ENCODE measurements at regions not wholly inside any gene's neighbourhood (a gene's known extent, or its start where the extent isn't known, plus 50 kb on each side); places are given as distances from the start of the nearest gene placed in this dataset.

DNA sequence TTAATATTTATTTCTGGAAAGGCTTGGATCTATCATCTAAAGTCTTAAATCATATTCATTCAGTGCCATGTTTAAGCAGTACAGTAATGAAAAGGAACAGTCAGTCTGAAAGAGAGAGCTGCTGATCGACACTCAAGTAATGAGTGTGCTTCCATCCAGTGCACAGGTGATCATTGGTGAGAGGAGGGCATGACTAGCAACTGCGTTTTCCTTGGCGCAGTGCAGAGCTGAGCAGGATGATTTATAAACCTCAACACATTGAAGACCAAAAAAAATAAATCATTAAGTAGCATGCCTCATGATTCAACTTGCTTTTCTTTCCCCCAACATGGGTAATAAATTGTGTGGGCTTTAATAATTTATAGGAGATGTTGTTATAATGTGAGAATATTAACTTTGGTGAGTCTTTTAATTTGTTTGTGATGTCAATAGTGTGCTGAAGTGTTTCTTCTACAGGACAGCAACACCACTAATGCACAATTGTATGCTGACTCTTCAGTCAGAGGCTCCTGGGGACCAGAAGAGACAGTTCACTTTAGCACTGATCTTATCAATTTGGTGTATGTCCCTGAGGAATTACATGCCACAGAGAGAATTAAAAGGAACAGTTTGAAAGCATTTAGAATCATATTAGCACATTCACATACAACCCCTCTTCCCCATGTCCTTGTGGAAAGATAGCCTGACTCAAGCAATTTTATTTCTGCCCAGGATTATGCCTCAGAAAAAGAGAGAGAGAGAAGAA lies 199.7 kb upstream of the ADGRL2 start:
- Histone ChIP-seq H3K36me3 (no peaks in the 10 kb centered on the region), H3K27me3 (no peaks in the 10 kb centered on the region), H3K4me3 (no peak overlapping the region), H3K27ac (no peak overlapping the region), H3K9me3 (no peaks in the 10 kb centered on the region), H3K4me1 (no peaks in the 10 kb centered on the region)
- intact Hi-C loops (cut with DNase I), result no loop called here
- DNase-seq, result no peak
- TF ChIP-seq, protein P1, sequence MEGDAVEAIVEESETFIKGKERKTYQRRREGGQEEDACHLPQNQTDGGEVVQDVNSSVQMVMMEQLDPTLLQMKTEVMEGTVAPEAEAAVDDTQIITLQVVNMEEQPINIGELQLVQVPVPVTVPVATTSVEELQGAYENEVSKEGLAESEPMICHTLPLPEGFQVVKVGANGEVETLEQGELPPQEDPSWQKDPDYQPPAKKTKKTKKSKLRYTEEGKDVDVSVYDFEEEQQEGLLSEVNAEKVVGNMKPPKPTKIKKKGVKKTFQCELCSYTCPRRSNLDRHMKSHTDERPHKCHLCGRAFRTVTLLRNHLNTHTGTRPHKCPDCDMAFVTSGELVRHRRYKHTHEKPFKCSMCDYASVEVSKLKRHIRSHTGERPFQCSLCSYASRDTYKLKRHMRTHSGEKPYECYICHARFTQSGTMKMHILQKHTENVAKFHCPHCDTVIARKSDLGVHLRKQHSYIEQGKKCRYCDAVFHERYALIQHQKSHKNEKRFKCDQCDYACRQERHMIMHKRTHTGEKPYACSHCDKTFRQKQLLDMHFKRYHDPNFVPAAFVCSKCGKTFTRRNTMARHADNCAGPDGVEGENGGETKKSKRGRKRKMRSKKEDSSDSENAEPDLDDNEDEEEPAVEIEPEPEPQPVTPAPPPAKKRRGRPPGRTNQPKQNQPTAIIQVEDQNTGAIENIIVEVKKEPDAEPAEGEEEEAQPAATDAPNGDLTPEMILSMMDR (IDR thresholded peaks at IDR 0.05), result no peak
- ATAC-seq, result no peak

DNA sequence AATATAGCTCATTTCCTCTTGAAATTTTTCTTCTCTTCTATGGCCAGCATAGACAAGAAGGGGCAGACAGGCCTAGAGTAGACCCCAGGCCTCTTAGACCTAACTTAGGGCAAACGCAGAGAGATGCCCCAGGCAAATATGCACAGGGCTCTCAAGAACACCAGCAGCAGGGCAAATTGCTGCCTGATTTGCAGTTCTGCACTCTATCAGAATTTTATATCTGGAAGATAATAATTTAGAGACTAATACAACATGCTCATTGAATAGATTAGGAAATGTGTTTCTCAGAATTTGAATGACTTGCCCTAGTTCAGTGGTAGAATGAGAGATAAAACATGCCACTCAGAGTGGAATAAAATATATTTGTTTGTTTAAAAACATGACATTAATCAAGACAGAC lies 200.4 kb upstream of the ADGRL2 start:
- no peak overlapping the region for H3K27ac ChIP-seq
- no peak for ATAC-seq
- DNase-seq, result no peak
- H3K4me3 ChIP-seq, result no peak overlapping the region
- no peaks in the 10 kb centered on the region for H3K27me3 ChIP-seq
- no peaks in the 10 kb centered on the region for H3K36me3 ChIP-seq
- TF ChIP-seq, protein P1 (IDR thresholded peaks at IDR 0.05), result no peak
- H3K4me1 ChIP-seq, result no peaks in the 10 kb centered on the region
- intact Hi-C loops (cut with DNase I), result no loop called here
- no peaks in the 10 kb centered on the region for H3K9me3 ChIP-seq

DNA sequence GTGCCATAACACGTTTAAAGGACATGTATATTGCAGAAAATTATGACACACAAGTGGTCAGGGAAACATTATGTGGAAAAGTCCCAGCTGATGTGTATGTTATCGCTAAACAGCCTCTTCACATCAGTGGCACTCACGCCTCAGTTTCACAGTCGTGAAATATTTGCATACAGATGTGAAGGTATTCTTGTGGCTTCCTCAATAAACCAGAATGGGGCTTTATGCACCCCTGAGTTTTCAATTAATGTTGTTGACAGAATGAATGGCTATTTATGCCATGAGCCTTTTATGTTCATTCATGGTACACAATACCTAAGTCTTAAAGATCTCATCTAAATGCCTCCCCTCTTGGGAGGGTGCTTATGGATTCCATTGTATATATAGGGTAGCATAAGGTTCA lies 202.1 kb upstream of the ADGRL2 start:
- Histone ChIP-seq H3K9me3 (no peaks in the 10 kb centered on the region), H3K4me3 (no peak overlapping the region), H3K27me3 (no peaks in the 10 kb centered on the region), H3K27ac (no peak overlapping the region), H3K36me3 (no peaks in the 10 kb centered on the region), H3K4me1 (peaks cover 5% of the 10 kb centered on the region)
- DNase-seq, result no peak
- ATAC-seq, result no peak
- intact Hi-C loops (cut with DNase I), result no loop called here
- TF ChIP-seq, protein P1 (IDR thresholded peaks at IDR 0.05), result no peak

DNA sequence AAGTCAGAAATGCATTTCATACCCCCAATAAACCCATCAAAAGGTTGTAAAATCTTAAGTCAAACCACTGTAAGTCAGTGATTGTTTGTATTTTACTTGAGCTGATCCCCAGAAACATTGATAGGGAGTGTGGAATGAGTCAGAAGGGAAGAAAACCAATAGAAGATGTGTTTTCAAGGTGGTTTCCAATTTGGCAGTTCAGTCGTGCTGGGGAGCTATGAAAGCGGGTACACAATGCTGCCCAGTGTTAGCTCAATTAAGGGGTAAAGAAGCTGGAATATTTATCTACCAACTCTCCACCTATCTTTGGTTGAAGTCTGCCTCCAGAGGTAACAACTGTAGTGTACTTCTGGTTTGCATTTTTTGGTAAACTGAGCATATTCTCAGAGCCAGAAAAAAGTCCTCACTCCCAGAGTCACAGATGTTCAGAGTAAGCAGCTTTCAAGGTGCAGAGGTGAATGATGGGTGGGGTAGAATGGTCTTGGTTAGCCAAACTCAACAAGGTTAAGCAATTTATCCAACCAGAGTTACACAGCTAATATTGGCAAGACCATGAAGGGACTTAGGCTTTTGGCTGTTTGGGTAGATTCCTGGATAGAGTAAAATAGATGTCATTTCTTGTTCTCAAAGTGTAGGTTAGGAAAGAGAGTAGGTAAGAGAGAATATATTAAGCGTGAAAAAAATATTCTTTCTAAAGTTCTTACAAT lies 202.9 kb upstream of the ADGRL2 start:
- Histone ChIP-seq H3K4me1 (peaks cover 5% of the 10 kb centered on the region), H3K9me3 (no peaks in the 10 kb centered on the region), H3K4me3 (no peak overlapping the region), H3K27me3 (no peaks in the 10 kb centered on the region), H3K36me3 (no peaks in the 10 kb centered on the region), H3K27ac (no peak overlapping the region)
- TF ChIP-seq, protein P1 (IDR thresholded peaks at IDR 0.05), result no peak
- ATAC-seq (no peak), DNase-seq (no peak)
- intact Hi-C loops (cut with DNase I), result no loop called here

DNA sequence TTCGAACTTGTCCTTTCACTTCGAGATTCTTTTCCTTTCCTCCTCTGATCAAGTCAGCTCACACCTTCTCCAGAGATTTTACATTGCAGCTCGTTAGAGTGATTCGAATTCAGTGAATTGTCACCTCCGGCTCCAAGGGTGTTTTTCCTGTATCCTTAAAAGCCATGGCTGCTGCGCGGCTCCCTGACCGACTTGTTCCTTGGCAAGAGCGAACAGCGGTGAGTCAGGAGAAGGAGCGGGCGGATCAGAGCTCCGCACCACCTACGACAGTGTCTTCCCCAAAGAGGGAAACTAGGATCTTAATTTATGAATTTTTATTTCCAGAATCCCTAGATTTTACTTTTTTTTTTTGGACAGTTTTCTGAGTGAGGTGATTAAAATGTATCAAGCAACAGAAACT lies 204.4 kb upstream of the ADGRL2 start:
- DNase-seq (no peak), ATAC-seq (no peak)
- TF ChIP-seq, protein P1 (IDR thresholded peaks at IDR 0.05), result no peak
- Histone ChIP-seq H3K9me3 (no peaks in the 10 kb centered on the region), H3K27ac (no peak overlapping the region), H3K36me3 (no peaks in the 10 kb centered on the region), H3K27me3 (no peaks in the 10 kb centered on the region), H3K4me3 (no peak overlapping the region), H3K4me1 (peaks cover 5% of the 10 kb centered on the region)
- intact Hi-C loops (cut with DNase I), result no loop called here
